ENCODE measurements at regions not wholly inside any gene's neighbourhood (a gene's known extent, or its start where the extent isn't known, plus 50 kb on each side); places are given as distances from the start of the nearest gene placed in this dataset.

GRCh38 chr5:167835146-167835545 is 456.3 kb upstream of the WWC1 start:
- Mint-ChIP-seq H3K36me3 (no peaks in the 10 kb centered on the region), H3K9me3 (no peaks in the 10 kb centered on the region), H3K4me1 (peaks cover 23% of the 10 kb centered on the region), H3K4me3 (no peak overlapping the region), H3K27ac (no peak overlapping the region), H3K27me3 (ENCODE audit: low read depth) (no peaks in the 10 kb centered on the region)
- ChIA-PET POLR2A (interaction anchor here (0.6 kb wide), 1 partner anchor 1163 kb away, joined by 3 read pairs; no protein-coding TSS in a partner anchor), CTCF (no interaction called here)
- ATAC-seq (no peak), DNase-seq (ENCODE audit: low spot score) (no peak)
- no peak for TF ChIP-seq SOX15 (CRISPR knock-in tag; IDR thresholded peaks at IDR 0.05)
- TF ChIP-seq NR2C2 (CRISPR knock-in tag; IDR thresholded peaks at IDR 0.05), result no peak
- TF ChIP-seq ATF6 (CRISPR knock-in tag; IDR thresholded peaks at IDR 0.05), result no peak
- TF ChIP-seq STAT6 (CRISPR knock-in tag; conservative IDR thresholded peaks at IDR 0.05; ENCODE audit: low read depth), result no peak
- TF ChIP-seq CTCF (IDR thresholded peaks at IDR 0.05), result no peak
- TF ChIP-seq ZNF263 (CRISPR knock-in tag; IDR thresholded peaks at IDR 0.05; ENCODE audit: low read depth), result no peak
- TF ChIP-seq HMGA2 (CRISPR knock-in tag; IDR thresholded peaks at IDR 0.05), result no peak
- no peak for TF ChIP-seq ZNF423 (CRISPR knock-in tag; IDR thresholded peaks at IDR 0.05)
- no peak for TF ChIP-seq ZBTB21 (CRISPR knock-in tag; IDR thresholded peaks at IDR 0.05; ENCODE audit: borderline replicate concordance)

GRCh38 chr5:167837127-167837526 is 454.3 kb upstream of the WWC1 start:
- no peaks in the 10 kb centered on the region for H3K27me3 Mint-ChIP-seq (ENCODE audit: low read depth)
- no peak overlapping the region for H3K4me3 Mint-ChIP-seq
- no peaks in the 10 kb centered on the region for H3K36me3 Mint-ChIP-seq
- peaks cover 23% of the 10 kb centered on the region for H3K4me1 Mint-ChIP-seq
- ATAC-seq (no peak), DNase-seq (ENCODE audit: low spot score) (no peak)
- POLR2A ChIA-PET, result no interaction called here
- H3K27ac Mint-ChIP-seq, result no peak overlapping the region
- CTCF ChIA-PET, result no interaction called here
- no peaks in the 10 kb centered on the region for H3K9me3 Mint-ChIP-seq
- no peak for TF ChIP-seq RELA (CRISPR knock-in tag; IDR thresholded peaks at IDR 0.05; ENCODE audit: borderline replicate concordance)
- no peak for TF ChIP-seq ELF4 (CRISPR knock-in tag; IDR thresholded peaks at IDR 0.05; ENCODE audit: low read depth)
- TF ChIP-seq IRF1 (CRISPR knock-in tag; IDR thresholded peaks at IDR 0.05), result no peak
- TF ChIP-seq ATF3 (CRISPR knock-in tag; conservative IDR thresholded peaks at IDR 0.05), result no peak
- no peak for TF ChIP-seq E2F4 (CRISPR knock-in tag; IDR thresholded peaks at IDR 0.05; ENCODE audit: borderline replicate concordance, low read depth)
- no peak for TF ChIP-seq MAX (CRISPR knock-in tag; IDR thresholded peaks at IDR 0.05)
- no peak for TF ChIP-seq ZMAT4 (CRISPR knock-in tag; IDR thresholded peaks at IDR 0.05)
- no peak for TF ChIP-seq ZNF317 (CRISPR knock-in tag; IDR thresholded peaks at IDR 0.05; ENCODE audit: borderline replicate concordance, low read depth)
- TF ChIP-seq ATF6 (CRISPR knock-in tag; IDR thresholded peaks at IDR 0.05), result no peak
- no peak for TF ChIP-seq USF2 (CRISPR knock-in tag; IDR thresholded peaks at IDR 0.05)
- TF ChIP-seq ERG (CRISPR knock-in tag; IDR thresholded peaks at IDR 0.05), result no peak
- TF ChIP-seq FOXJ3 (CRISPR knock-in tag; IDR thresholded peaks at IDR 0.05; ENCODE audit: borderline replicate concordance), result no peak
